ENCODE measurements at regions not wholly inside any gene's neighbourhood (a gene's known extent, or its start where the extent isn't known, plus 50 kb on each side); places are given as distances from the start of the nearest gene placed in this dataset.
A peak's percentile ranks its signal among the peaks of the same experiment; 100 is the strongest.

DNA sequence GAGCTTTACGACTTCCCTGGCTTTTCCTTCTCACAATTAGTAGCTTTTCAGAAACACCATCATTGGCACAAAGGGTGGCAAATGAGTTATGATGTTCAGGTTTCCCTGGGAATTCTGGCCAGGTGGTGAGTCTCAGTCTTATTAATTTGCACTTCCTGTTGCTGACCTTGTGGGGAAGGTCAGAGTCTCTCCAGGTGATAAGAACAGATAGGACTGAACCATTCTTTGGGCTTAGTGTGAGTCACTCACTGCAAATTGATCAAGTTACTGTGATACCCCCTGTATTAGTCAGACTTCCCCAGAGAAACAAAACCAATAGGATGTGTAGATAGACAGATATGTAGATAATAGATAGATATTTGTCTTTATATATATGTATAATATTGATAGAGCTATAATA lies 53.8 kb upstream of the RANBP3L start:
- no peak for DNase-seq (ENCODE audit: low spot score)

DNA sequence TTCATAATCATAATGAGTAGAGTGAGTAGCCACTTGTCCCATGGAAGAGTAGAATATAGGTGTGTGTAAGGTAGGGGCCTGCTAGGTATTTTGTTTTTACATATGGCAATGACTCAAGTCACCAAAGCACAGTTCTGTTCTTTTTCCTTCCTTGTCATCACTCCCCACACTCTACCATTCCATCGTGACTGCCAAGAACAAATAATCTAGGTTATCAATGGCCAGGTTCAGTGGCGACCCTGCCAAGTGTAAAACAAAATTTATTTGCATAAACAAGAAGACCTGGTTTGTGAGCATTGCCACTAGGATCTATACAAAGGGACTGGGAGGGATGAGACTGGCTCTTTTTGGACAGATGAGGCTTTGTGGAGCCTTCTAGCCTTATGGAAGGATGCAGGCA lies 55.2 kb upstream of the RANBP3L start:
- DNase-seq (ENCODE audit: low spot score), result no peak

DNA sequence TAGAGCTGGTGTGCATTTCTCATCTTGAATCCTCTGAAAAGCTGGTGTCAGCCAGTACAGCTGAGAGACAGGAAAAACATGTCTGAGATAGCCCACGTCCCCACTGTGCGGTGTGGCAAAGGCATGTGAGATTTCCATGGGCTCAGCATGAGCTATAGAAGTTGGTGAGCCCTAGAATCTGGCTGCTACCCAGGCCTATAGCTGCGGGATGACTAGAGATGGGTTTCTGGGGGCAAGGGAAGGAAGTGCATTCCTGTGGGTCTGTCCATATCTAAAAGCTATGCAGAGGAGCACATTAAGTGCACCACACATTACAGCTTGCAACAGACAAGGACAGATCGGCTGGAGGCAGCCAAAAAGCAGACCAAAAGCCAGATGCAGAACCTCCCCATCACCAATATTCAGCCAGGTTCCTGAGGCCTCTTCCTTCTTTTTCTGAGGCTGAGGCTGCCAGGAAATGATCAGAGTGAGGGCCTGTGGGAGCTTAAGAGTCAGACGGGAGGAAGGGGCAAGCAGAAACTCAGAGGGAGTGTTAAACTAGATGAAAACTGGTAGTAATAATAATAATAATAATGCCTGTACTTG lies 55.8 kb upstream of the RANBP3L start:
- DNase-seq (ENCODE audit: low spot score), result peak; percentile 82

DNA sequence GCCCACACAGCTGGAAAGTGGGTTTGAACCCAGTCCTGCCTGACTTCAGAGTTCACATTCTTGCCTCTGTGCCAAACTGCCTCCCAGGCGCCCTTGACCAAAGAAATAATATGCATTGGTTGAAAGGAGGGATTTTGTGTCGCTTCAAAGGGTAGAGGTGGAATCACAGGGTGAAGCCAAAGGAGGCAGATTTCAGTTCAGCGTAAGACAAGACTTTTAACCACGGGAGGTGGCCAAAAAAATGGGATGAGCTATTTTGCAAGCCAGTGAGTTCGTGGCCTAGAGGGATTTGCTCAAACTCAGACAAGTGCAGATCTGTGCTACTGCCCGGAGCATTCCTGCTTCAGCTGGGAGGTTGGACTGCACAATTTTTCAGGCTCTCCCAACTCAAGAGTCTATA lies 57.6 kb upstream of the RANBP3L start:
- no peak for DNase-seq (ENCODE audit: low spot score)

DNA sequence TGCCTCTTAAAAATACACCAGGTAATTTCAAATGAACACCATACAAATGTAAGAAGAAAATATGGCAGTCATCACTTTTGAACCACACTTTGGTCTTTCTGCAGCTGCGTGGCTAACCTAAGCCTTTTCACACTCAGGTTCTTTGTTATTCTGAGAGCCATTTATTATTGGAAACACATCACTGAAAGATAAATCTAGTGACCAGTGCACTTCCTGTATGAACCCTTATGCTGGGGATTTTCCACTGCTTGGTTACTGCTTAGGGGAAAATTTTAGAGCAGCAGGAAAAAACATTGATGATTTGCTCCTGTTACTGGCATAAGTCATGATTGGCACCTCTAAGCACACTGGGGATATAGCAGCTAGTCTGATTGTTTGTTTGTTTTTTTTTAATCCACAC lies 58.6 kb upstream of the RANBP3L start:
- no peak for DNase-seq (ENCODE audit: low spot score)

DNA sequence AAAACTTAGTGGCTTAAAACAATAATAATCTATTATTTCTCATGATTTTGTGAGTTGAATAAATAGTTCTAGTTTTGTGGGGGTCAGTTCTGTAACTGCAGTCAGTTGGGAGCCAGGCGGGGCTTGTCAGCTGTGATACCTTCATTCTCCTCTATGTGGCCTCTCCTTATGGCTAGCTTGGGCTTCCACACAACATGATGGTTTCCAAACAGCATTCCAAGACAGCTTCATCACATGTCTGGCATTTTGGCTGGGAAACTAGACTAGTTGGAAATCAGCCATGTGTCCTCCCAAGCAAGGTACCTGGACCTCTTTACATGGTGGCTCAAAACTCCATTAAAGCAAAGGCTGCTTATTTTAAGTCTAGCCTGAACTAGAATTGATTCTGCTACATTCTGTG lies 61.4 kb upstream of the RANBP3L start:
- DNase-seq (ENCODE audit: low spot score), result peak; percentile 61

DNA sequence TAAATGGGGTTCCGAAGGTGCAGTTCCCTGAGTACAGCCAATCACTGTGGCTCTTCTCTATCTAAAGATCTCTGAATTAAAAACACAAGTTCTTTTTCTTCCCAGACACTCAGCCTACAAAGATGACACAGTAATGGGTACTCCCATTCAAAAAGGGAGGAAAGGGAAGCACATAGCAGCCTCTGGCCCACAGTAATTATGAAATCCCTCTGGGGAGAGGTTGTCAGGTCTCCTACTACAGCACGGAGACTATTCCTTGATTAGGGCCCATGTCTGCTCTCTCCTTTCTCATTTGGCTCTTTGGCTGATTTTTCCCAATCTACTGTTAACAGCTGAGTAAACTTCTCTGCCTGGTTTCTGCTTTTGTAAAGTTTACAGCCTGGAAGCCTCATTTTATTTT lies 62.0 kb upstream of the RANBP3L start:
- no peak for DNase-seq (ENCODE audit: low spot score)

DNA sequence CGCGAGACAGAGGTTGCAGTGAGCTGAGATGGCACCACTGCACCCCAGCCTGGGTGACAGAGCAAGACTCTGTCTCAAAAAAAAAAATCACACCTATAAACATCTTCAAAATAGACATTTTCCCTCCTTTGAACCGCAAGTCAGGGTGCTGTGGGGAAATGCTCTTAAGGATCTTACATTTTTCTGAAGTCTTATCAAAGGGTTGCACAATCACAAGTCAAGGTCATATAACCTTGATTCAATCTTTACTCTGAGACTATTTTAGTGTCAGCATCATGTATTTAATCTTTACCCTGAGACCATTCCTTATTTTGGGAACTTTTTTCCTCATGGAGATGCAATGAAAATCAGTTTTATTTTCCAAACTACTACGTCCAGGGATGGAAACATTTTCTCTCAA lies 62.8 kb upstream of the RANBP3L start:
- no peak for DNase-seq (ENCODE audit: low spot score)

DNA sequence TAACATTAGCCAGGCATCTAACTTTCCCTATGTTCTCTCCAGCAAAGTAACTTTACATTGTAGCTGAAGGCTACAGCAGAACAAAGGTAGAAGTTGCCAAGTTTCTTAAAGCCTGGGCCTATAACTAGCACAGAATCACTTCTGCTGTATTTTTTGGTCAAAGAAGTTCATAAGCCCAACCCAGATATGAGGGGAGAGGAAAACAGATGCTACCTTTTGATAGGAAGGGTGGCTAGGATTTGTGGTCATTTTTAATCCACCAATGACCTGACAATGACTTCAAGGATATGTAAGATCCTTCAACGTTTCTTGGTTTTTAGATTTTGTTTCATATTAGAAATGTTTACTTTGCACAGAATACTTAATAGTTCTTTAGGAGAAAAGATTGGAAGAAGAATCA lies 64.2 kb upstream of the RANBP3L start:
- DNase-seq (ENCODE audit: low spot score), result no peak

DNA sequence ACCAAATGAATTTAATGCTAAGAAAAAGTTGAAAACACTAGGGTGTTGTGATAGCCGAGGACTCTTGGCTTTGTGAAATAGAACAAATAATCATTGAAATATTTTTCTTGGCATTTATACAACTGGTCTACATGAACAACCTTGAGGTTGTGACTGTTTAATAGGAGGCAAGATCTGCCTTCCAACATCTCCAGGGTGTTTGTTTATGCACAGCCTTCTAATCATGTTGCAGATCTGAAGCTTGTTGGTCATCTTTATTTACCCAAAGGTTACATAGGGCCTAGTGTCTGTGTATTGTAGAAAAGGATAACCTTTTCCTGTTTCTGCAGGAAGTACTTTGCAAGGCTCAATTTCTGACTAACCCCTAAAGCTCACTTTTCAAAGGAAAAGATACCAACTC lies 65.2 kb upstream of the RANBP3L start:
- DNase-seq (ENCODE audit: low spot score), result no peak

DNA sequence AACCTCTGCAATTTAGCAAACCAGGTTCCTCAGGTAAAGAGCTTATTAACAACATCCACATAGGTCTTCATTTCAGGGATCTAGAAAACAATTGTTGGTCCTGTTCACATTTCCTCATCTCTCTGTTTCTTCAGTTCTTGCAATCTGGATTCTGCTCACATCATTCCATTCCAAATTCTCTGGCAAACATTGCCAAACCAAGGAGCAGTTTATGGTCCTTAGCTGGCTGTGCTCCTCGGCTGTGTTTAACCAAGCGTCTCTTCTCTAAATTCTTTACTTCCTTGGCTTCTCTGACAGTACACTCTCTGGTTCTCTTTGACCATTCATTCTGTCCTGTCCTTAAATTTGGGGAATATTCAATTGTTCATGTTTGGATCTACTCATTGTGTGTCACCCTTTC lies 65.8 kb upstream of the RANBP3L start:
- peak; percentile 72 for DNase-seq (ENCODE audit: low spot score)

DNA sequence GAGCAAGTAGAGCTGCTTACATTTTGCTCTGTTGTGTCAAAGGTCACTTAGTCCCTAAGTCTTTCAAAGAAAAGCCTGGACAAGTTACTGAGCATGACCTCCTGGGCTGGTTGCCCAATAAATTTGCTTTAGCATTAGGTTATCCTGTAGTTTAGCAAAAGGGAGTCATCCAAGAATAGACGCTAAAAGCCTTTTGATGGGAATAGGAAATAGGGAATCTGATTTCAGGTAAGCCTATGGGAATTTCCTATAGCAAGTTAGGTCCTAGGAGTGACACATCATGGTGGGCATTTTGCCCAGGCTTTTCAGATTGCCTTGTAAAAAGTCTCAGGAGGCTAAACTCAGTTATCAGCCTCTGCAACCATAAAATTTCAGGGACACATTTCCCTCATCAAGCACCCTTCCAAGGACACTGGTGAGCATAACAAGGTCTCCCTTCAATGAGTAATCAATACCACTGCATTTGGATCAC lies 67.6 kb upstream of the RANBP3L start:
- DNase-seq (ENCODE audit: low spot score), result no peak

DNA sequence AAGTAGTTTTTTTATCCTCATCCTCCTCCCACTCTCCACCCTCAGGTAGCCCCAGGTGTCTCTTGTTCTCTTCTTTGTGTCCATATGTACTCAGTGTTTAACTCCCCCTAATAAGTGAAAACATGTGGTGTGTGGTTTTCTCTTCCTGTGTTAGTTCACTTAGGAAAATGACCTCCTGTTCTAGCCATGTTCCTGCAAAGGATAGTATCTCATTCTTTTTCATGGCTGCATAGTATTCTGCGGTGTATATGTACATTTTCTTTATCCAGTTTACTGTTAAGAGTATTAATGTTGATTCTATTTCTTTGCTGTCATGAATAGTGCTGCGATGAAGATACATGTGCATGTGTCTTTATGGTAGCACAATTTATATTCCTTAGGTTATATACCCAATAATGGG lies 68.4 kb upstream of the RANBP3L start:
- no peak for DNase-seq (ENCODE audit: low spot score)

DNA sequence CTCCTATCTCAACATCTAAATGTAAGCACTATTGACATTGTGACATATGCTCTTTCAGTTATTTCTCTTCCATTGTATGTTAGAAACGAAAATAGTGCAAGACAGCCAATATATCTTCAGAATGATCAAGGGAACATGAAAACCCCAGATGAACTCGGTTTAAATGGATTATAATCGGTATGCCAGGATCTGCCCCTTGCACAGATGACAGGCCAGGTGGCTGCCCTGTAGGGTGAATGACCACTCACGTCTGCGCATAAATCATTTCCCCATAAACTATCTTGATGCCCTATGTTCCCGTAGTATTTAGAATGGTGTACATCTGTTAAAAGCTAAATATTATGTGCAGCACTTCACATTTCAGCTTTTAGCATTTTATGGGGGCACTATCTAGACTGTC lies 69.7 kb upstream of the RANBP3L start:
- DNase-seq (ENCODE audit: low spot score), result no peak

DNA sequence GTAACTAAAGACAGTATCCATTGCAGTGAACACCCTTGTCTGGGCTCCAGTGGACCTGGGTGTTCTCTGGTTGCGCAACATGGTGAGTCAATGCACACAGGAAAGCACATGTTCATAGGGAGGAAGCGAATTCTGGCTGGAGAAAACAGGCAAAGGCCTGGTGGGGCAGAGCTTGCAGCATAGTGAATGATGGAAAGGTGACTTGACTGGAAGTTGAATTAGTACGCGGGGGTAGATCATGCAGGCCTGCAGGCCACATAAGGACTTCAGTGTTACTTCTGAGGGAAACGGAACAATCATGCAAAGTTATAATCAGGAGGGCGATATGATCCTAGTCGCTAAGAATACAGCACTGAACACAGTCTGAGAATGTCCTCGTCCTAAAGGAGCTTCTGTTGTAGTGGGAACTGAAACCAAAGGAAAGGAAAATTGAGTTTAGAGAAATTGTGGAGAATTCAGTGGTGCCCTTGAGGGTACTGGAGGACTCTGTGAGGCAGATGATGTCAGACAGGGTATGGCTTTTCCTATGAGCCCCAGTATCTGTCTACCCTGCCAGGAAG lies 71.9 kb upstream of the RANBP3L start:
- peak; percentile 54 for DNase-seq (ENCODE audit: low spot score)

DNA sequence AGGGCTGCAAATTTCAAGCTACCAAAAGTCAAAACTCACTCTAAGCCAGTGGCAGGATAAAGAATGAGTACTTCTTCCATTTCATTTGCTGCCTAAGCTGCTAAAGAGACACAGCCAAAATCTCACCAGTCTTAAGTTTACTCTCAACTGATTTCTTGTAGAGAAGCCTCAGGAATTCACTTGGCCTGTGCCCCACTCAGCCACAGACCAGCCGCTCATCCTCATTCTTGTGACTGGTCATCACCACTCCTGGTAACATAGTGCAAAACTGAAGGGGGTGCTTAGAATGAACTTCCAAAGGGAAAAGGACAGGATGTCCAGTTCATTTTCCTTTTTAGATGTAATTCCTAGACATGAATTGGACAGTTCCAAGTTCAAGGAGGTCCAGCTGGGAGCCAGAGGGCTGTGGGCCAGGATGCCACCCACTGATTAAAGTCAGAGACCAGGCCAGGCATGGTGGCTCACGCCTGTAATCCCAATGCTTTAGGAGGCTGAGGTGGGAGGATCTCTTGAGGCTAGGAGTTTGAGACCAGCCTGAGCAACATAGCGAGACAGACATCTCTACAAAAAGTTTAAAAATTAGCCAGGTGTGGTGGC lies 72.7 kb upstream of the RANBP3L start:
- peak; percentile 88 for DNase-seq (ENCODE audit: low spot score)

DNA sequence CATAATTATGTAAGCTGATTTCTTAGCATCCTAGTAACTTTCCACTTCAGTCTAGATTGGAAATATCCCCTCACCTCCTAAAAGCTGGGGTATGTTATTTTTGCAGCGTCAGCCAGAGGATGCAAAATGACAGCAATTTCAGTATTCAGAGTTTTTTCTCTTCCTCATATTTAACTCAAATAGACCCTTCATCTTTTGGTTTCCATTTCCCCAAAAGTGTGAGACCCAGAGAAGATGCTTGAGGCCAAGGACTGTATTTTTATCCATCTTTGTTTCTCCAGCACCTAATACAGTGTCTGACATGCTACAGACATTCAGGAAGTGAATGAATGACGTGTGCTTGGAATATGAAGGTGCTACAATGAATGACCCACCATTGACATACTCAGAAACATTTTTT lies 75.5 kb upstream of the RANBP3L start:
- no peak for DNase-seq (ENCODE audit: low spot score)

DNA sequence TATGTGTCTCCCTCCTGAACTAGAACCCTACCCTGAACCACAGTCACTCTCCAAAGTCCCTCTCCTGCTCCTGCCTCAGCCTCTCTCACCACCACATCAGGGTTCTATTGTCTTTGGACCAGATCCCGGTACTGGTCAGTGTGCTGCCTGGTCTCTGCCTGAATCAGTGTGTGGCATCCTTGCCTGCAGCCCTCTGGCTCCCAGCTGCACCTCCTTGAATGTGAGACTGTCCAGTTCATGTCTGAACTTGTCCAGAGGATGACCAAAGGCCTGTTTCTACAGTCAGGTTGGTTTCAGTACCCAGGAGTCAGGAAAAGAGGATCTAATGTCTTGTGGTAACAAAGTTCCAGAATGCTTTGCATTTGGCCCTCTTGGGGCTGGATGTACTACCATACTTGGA lies 76.8 kb upstream of the RANBP3L start:
- DNase-seq (ENCODE audit: low spot score), result peak; percentile 39

DNA sequence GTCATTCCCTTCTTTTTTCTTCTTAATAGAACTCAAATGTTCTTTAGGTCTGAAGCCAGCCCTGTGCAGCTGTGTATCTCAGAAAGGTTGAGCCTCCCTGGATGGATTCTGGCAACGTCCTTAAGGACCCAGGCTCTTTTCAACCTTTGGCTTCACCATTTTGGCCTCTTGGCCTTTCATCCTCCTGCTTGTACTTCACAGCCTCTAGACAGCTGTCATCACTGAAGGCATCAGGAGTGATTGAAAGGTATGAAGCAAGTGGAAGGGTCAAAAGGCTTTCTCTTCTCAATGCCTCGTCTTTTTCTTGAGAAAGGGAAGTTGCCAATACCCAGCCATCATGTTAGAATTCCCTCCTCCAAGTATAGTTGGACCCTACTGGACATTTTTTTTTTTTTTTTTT lies 81.2 kb upstream of the RANBP3L start:
- no peak for DNase-seq (ENCODE audit: low spot score)

DNA sequence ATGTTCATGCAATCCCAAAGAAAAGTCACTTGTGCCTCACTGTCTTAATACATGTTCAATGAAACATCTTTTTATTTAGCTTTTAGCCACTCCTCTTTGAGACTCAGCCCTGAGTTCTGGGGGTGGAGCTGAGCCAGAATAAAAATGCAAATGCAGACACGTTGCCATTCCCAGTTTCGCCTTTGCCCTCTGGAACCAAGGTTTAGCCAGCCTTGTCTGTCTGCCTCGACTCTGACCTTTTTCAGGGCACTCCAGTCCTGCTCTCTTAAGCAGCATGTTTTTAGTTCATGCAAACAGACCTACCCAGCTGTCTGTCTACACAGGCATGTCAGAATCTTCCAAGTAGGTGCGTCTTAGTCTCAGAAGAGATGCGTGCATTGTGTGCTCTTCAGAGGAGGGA lies 82.2 kb upstream of the RANBP3L start:
- no peak for DNase-seq (ENCODE audit: low spot score)

DNA sequence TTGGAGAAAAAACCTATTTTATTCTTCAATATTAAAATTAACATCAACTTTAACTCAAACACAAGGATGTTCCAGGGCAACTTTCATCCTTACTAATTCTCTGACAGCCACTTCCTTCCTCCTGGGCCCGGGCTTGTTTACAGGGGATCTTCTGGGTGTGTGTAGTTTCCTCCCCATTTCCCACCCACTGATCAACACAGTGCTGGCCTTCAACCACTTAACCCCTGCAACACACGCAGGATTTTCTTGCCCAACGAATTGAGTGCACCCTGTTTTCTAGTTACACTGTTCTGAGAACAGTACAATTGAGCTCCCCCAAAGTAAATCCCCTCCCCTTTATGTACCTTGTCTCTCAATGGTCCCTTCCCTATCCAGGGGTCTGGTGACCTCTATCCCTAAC lies 83.1 kb upstream of the RANBP3L start:
- DNase-seq (ENCODE audit: low spot score), result no peak

DNA sequence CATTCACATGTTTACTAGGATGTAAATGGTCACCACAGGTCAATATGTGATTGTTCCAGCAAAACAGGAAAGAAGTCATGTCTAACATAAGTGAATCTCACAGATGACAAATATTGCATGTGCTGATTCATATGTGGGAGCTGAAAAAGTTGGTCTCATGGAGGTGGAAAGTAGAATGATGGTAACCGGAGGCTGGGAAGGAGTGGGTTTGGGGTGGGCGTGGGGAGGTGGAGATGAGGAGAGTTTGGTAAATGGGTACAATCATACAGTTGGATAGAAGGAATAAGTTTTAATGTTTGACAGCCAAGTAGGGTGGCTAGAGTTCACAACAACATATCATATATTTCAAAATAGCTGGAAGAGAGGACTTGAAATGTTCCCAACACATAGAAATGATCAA lies 83.8 kb upstream of the RANBP3L start:
- no peak for DNase-seq (ENCODE audit: low spot score)

DNA sequence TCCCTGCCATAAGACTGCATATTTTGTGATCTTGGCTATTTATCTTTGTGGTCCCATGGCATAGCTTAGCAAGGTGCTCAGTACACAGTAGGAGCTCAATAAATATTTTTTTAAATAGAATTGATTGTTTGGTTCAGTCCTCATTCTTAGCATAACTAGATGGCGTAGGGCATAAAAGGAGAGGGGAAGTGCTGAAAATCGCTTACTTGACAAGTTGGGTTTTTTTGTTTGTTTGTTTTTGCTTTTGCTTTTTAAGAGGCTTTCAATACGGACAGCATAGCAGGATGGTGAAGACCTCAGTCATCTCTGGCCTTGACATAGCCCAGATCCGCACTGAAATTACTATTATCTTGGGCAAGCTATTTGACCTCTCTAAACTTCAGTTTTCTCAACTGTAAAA lies 86.6 kb upstream of the RANBP3L start:
- no peak for DNase-seq (ENCODE audit: low spot score)

DNA sequence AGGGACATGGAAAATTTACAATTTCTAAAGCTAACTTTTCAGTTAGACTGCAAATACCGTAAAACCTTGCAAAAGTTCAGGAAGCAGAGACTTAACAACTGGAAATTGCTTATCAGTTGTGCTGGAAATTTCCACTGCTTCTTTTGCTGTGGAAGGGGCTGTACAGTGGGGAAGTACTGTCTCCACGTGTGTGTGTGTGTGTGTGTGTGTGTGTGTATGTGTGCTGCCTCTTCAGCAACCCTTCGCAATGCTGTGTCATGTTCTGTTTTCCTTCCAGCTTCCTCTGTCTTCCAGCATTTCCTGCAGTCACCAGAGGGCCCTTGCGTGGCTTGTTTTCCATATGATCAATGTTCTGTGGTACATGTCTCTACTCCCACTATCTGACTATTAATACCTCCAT lies 87.5 kb upstream of the RANBP3L start:
- DNase-seq (ENCODE audit: low spot score), result no peak
